NT2/D1 (cell line): ENCODE measurements at regions not wholly inside any gene's neighbourhood (a gene's known extent, or its start where the extent isn't known, plus 50 kb on each side); places are given as distances from the start of the nearest gene placed in this dataset.

ENCODE experiments used
- SUZ12 ChIP-seq: IDR thresholded peaks from 2 replicates; pipeline ENCODE4 v1.6.1; 2011; ENCODE audit not compliant: insufficient read length, insufficient read depth; ENCODE audit errors: extremely low read depth
- ZNF274 ChIP-seq: IDR thresholded peaks from 2 replicates; pipeline ENCODE4 v1.6.1; 2011; ENCODE audit warnings: mild to moderate bottlenecking, low read depth, low read length

DNA sequence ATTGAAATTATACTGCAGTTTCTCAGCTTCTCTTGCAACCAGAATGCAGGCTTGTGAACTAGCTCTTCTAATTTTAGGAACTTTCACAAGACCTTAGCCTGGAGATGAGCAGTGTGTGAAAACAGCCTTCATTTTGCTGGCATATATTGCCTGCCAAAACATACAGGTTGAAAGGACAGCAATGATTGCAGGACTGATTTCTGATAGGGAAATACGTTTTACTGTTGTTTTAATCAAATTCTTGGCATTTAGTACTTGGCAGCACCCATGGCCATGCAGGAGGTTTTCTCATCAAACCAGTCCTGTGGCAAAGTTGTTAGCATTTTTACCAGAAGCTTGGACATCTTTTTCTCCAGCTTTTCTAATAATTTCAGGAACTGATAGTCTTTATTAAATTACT is 91.9 kb upstream of the MUCL1 start:
- TF ChIP-seq ZNF274 (no peak), SUZ12 (no peak)
